GM12873 (cell line): ENCODE measurements at regions not wholly inside any gene's neighbourhood (a gene's known extent, or its start where the extent isn't known, plus 50 kb on each side); places are given as distances from the start of the nearest gene placed in this dataset.
A peak's percentile ranks its signal among the peaks of the same experiment; 100 is the strongest.

ENCODE experiments used
- TF ChIP-seq, protein P1 (sequence below): IDR thresholded peaks from 2 replicates; pipeline ENCODE4 v1.5.1; 2012; ENCODE audit warnings: low read depth, mild to moderate bottlenecking, moderate library complexity, low read length, control low read depth; ENCODE audit not compliant: insufficient read depth; ENCODE audit errors: missing control alignments

DNA sequence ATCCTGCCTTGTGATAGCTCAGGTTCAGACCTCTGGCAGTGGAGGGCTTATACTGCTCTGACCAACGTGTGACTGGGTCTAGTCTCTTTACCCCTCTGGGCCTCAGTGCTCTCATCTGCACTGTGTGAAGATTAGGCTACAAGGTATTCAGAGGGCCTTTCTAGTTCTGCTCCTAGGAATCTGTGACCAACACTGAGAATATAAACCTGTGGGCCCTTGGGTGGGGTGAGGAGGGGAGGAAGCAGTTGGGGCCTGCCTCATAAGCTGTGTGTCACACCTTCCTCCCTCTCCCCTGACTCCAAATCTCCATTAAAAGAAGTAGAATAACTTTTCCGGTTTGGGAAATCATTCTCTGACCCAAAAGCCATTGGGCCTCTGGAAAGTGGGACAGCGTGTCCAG is 66.3 kb upstream of the MSN start:
- TF ChIP-seq, protein P1, sequence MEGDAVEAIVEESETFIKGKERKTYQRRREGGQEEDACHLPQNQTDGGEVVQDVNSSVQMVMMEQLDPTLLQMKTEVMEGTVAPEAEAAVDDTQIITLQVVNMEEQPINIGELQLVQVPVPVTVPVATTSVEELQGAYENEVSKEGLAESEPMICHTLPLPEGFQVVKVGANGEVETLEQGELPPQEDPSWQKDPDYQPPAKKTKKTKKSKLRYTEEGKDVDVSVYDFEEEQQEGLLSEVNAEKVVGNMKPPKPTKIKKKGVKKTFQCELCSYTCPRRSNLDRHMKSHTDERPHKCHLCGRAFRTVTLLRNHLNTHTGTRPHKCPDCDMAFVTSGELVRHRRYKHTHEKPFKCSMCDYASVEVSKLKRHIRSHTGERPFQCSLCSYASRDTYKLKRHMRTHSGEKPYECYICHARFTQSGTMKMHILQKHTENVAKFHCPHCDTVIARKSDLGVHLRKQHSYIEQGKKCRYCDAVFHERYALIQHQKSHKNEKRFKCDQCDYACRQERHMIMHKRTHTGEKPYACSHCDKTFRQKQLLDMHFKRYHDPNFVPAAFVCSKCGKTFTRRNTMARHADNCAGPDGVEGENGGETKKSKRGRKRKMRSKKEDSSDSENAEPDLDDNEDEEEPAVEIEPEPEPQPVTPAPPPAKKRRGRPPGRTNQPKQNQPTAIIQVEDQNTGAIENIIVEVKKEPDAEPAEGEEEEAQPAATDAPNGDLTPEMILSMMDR = no peak

DNA sequence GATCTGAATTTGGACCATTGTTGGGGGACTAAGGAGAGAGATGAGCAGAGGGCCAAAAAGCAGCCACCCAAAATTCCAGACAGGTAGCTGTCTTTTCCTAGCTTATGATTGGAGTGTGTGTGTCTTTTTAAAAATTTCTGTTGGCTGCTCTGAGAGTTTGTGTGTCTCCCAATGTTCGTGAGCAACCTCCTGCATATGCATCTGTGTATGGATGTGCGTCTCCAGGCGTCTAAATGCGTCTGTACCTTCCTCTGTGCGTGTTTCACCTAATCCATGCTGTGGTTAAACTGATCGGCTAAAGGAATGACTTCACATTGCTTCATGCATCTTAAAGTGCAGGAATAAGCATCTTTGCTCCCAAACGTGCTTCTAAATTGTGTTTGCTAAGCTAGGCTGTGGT is 65.5 kb upstream of the LAS1L start:
- TF ChIP-seq, protein P1 = no peak

DNA sequence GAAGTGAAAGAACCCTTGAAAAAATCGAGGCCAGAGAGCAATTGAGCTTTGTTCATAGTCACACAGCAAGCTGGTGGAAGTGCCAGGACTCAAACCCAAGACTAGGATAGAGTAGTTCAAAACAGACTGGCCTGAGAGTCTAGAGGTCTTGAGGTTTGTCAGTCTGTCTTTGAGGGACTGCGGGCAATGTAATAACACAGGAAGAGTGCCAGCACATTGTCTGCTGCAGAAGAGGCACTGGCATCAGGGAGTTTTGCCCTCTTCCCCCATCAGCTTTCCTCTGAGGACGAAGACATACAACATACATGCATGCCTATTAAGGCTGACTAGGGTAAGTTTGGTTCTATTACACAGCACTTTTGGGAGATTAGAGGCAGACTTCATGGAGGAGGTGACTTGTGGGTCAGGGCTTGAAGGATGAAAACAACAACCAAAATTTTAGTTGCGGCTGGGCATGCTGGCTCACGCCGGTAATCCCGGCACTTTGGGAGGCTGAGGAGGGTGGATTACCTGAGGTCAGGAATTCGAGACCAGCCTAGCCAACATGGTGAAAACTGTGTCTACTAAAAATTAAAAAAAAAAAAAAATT is 64.1 kb upstream of the LAS1L start:
- TF ChIP-seq, protein P1 = no peak

DNA sequence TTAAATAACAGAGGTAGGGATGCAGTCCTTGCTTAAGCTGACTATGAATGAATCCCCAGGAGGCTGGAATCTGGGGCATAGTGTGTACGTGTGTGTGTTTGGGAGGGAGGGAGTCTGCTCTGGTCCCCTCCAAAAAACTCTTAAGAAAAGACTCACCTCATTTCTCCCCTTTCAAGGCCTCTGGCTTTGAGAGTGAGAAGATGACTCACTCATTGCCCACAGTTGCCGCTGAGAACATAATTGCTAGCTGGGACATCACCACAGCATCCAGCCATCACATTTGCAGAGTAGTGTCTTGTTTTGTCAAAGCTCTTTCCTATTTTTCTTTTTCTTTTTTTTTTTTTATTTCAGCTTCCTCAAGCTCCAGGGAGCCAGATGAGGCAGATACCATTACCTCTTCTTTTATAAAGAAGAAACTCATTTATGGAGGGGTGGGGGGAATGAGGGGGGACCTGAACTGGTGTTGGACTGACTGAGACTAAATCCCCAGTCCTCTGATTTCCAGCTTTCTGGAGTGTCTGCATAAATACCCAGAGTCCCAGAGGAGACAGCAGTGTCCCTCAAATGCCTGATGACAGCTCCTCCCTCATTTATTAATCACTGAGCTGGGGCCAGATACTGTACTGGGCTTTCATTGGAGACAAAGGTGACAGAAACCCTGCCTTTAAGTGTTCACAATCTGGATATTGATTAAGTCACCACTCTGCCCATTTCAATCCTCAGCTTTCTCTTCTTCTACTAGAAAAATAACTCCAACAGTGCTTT is 61.9 kb upstream of the LAS1L start:
- TF ChIP-seq, protein P1 = no peak

DNA sequence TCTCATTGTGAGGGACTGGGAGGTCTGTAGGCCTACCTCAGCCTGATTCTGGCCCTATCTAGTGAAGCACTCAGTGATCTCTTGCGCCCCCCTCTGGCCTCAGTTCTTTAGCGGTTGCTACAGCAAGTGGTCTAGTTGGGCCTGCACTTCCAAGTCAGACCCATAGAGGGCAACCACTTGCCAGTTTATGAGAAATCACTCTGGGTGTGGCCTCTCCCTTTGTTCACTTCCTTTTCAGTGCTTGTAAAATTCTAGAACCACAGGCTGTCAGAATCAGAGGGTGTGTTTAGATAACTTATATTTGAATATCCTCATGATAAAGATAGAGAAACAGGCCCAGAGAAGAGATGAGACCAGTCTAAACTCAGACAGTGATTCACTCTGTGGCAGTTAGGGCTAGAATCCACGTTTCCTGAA is 60.9 kb upstream of the LAS1L start:
- TF ChIP-seq, protein P1 = peak; percentile 99

DNA sequence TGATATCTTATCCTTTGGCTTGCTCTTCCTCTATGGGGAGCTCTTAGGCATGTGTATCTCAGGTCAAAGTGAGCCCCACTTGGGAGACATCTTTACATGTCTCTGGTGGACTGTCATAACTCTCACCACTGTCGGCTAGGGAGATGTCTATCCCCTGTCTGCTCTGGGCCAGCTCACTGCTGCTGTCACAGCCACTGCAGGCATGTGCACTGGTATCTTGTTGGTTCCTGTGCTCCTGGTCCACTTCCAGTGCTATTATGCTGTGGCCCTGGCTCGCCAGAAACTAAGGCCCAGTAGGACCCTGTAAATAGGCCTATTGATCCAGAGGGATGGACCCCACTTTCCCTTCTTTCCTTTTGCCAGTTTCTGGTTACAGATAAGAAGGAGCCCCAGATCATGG is 56.6 kb upstream of the LAS1L start:
- TF ChIP-seq, protein P1 = no peak

DNA sequence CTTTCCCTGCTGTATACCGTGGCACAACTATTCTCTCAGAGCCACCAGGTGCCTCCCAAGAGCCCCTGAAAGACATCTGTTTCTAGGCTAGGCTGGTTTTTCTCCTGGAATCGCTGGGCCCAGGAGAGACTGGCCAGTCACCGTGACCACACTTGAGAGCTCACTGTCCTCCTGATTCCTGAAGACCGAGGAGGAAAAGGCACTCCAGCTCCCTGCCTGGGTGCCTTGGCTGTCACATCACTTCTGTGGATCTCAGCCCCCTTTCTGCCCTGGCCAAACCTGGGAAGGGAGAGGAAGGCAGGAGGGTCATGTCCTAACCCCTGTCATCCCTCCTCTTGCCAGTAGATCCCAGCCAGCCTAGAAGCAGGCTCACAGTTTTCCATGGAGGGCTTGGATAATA is 54.7 kb upstream of the LAS1L start:
- TF ChIP-seq, protein P1 = no peak
